Spleen (tissue), 7 donors: ENCODE measurements at regions not wholly inside any gene's neighbourhood (a gene's known extent, or its start where the extent isn't known, plus 50 kb on each side); places are given as distances from the start of the nearest gene placed in this dataset.

Experiments
- POLR2A ChIP-seq, 3 donors: fragments of 450-650 bp; IDR thresholded peaks; one replicate each; pipeline ENCODE4 v1.5.1; 2017; ENCODE audit warnings: antibody characterized with exemption in 3 of 3, mild to moderate bottlenecking in 1 of 3
- POLR2AphosphoS5 ChIP-seq, 3 donors: sonication (generic); formaldehyde crosslinking; IDR thresholded peaks; one replicate each; pipeline ENCODE4 v1.5.1; 2017; ENCODE audit warnings: antibody characterized with exemption in 3 of 3
- TF ChIP-seq, protein P1 (sequence below), 11 experiments: fragments of 200-600 bp in 7 of 11; fragments of 450-650 bp in 4 of 11; sonication (generic) in 4 of 11; IDR thresholded peaks in 8 of 11; conservative IDR thresholded peaks in 3 of 11; 1 replicate in 7 of 11; 2 replicates in 4 of 11; pipeline versions ENCODE4 v1.4.0 to v1.8.0; 2016 to 2021; ENCODE audit warnings: antibody characterized with exemption in 11 of 11, inconsistent platforms in 4 of 11, mild to moderate bottlenecking in 1 of 11
- donor health status: DM: no; HTN: no; CAD: no; lungs with moderate emphysema.
- donor health status: DM: no; HTN: no; CAD: no.
- donor health status: DM: no; HTN: no; CAD: no.

DNA sequence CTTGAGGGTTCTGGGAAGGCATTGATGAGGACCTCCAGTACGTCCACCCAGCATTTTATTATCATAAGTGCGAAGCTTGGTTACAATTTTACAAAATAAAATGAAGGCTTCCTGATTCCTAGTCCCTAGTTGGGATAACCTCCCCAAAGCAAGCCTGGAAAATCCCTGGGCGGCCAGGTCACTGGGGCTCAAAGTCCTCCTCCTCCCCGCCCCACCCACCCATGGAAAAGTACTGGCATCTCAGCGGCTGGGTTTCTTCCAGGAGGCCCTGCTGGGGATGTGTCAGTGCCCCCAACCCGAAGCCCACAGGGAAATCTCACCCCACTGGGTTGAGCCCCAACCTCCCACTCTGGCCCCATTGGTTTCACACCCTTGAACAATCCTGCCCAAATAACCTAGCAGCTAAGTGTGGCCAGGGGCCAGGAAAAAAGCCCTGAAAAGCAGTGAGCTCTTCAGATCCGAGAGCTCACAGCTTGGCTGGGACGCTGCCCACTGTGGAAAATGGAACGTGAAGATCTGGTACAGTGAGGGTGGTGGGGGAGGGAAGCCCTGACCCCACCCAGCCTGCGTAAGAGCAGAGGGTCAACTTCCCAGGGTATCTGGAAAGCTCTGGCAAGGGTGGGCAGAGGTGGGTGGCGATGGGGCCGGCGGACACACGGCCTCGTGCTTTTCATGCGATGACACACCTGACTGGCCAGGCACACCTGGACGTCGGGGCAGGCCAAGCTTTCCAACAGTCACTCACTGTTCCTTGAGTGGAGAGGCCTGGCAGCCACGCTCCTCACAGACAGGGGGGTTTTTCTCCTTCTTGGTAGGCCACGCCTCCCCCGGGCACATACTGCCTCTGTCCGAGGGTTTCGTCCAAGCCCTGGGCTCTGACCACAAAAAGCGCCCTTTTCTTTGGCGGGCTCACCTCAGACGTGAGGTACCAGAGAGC is 324.5 kb downstream of the SOX9 start:
- TF ChIP-seq, protein P1, sequence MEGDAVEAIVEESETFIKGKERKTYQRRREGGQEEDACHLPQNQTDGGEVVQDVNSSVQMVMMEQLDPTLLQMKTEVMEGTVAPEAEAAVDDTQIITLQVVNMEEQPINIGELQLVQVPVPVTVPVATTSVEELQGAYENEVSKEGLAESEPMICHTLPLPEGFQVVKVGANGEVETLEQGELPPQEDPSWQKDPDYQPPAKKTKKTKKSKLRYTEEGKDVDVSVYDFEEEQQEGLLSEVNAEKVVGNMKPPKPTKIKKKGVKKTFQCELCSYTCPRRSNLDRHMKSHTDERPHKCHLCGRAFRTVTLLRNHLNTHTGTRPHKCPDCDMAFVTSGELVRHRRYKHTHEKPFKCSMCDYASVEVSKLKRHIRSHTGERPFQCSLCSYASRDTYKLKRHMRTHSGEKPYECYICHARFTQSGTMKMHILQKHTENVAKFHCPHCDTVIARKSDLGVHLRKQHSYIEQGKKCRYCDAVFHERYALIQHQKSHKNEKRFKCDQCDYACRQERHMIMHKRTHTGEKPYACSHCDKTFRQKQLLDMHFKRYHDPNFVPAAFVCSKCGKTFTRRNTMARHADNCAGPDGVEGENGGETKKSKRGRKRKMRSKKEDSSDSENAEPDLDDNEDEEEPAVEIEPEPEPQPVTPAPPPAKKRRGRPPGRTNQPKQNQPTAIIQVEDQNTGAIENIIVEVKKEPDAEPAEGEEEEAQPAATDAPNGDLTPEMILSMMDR (IDR thresholded peaks at IDR 0.05 in 8 of 11, conservative IDR thresholded peaks at IDR 0.05 in 3 of 11), result no peak
- TF ChIP-seq POLR2A (IDR thresholded peaks at IDR 0.05), result no peak
- TF ChIP-seq POLR2AphosphoS5 (IDR thresholded peaks at IDR 0.05), result no peak
